HG02623 (cell line): ENCODE measurements at regions not wholly inside any gene's neighbourhood (a gene's known extent, or its start where the extent isn't known, plus 50 kb on each side); places are given as distances from the start of the nearest gene placed in this dataset.
"Not testable (repeated sequence)": the region's sequence is repeated elsewhere in the genome, so short reads cannot be mapped to it uniquely, and the experiment has no call there.

Source experiments
- ATAC-seq: cut with Tn5 transposase; IDR thresholded peaks from one replicate; pipeline ENCODE4 v1.9.1; 2021; ENCODE audit warnings: moderate library complexity; ENCODE audit not compliant: unreplicated experiment

DNA sequence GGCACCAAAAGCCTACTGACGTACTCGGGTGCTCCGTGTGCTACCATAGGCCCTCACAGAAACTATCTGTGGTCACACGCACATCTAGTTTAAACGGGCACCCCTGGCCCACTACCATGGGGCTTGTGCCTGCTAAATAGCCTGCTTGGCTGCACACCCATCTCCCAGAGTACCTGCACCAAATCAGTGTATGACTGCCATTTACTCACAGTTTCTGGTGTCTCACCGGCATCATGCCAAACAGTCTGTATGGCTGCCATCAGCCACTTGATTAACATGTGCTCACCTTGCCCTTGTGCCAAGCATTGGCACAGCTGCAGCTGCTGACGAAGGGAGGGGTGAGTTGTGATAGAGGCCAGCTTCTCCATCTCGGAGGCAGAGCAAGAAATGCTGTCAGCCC lies 232.7 kb downstream of the IGSF11 start:
- ATAC-seq: no peak

DNA sequence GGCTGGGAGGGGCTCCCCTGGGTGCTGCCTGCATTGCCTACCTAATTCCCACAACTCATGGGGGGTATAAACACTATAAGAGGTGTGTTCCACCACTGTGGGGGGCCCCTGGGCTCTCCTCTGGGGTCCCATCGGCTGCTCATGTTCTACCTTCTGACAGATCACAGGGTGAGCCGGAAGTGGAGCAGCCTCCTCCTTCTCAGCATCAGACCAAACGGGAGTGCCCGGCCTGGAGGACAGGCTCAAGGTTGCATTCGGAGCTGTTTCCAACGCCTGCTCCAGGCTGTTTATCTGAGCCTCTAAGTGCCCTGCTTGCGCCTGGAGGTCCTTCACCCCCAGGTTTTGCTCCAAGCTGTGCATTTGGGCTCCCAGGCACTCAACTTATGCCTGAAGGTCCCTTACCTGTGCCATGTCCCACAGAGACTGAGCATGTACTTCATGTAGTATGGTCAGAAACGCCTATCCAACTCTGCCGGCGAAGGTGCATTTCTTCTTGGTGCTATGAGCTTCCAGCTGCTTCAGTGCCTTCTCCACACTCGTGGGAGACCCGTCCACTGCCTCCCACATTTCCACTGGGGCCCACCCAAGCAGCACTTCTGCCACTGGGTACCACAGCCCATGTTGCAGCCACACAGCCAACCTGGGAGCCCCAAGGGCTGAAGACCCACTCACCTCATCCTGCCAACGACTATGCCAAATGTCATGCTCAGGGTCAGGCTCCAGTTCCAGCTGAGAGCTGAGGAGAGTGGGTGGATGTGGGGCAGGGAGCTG lies 232.1 kb downstream of the IGSF11 start:
- ATAC-seq: no peak

DNA sequence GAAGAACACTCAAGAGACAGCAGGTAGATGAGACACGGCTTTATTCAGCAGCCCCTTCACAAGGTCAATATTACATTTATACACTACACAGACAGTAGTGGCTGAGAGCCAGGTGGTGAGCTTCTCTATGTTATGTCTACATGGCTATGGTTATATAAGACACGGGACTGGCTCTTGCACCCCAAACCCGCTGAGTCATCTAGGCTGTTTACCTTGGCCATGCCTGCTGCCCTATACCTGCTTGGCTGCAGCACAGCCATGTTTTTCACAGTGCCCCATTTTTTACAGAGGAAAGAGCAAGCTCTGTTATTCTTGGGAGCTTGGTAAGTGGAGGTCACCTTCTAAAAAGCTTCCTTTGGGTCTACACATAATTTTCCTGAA lies 231.6 kb downstream of the IGSF11 start:
- no peak for ATAC-seq

DNA sequence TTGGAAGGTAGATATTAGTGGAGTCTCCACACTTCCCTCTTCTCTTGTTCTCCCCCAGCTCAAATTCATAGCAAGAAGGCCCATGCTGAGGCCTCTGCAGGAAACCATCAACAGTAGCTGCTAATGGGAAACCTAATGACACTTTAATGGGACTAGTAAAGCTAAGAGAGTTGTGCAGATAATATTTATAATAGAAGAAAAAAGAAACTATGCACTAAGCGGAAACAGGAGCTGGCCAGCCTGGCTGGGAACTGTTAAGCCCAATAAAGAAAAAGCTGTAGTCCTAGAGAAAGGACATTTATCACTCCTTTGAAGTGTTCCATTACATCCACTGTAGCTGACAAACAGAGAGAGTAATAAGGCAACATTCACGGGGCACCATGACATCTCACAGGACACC lies 229.6 kb downstream of the IGSF11 start:
- ATAC-seq: no peak

DNA sequence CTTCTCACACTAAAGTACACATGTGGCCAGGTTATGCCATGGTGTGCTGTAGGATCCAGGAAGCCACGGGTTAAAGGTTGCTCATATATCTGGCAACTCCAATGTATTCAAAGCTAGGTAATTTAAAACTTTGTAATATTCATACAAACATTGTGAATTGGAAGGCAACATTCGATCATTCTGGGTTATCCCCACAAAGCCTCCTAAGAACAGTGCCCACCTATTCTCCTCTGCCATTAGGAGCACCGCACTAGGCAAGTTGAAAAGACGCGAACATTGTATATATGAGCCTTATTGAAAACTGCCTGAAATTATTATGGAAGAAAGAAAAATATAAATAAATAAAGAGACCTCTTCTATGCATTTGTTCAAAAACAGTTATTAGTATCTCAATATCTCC lies 228.2 kb downstream of the IGSF11 start:
- no peak for ATAC-seq

DNA sequence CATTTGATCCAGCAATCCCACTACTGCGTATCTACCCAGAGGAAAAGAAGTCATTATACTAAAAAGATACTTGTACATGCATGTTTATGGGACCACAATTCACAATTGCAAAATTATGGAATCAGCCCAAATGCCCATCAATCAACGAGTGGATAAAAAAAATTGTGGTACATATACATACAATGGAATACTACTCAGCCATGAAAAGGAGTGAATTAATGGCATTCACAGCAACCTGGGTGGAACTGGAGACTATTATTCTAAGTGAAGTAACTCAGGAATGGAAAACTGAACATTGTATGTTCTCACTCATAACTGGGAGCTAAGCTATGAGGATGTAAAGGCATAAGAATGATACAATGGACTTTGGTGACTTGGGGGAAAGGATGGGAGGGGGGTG lies 227.3 kb downstream of the IGSF11 start:
- not testable (repeated sequence) for ATAC-seq

DNA sequence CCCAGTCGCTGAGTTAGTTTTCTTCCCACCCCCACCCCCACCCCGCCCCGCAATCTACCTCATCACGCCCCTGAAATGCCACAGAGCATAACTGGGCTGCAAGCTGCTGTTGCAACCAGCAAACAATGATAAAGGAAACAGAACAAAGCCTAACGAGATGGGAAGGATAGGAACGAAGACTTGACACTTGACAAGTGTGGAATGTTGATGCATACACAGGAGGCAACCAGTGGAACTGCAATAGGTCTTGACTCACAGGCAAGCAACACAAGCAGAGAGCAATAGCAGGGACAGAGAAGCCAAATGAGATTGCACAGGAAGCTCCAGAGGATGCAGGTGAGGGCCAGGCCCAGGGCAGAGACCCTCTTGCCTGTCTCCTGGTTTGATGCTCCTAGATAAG lies 225.9 kb downstream of the IGSF11 start:
- ATAC-seq: no peak

DNA sequence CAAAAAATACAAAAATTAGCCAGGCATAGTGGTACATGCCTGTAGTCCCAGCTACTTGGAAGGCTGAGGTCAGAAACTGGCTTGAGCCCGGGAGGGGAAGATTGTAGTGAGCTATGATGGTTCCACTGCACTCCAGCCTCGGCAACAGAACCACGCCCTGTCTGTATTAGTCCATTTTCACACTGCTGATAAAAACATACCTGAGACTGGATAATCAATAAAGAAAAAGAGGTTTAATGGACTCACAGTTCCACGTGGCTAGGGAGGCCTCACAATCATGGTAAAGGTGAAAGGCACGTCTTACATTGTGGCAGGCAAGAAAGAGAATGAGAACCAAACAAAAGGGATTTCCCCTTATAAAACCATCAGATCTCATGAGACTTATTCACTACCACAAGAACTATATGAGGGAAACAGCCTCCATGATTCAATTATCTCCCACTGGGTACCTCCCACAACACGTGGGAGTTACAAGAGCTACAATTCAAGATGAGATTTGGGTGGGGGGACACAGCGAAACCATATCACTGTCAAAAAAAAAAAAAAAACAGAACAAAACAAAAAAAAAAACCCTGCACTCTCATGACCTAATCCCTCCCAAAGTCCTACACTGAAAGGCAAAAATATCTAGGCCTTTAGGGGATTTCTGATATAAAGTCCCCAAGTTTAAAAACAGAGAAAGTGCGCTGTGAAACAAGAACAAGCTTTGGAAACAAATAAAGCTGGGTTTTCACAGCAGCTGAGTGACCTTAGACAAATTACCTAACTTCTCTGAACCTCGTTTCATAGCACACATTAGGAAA lies 224.7 kb downstream of the IGSF11 start:
- peak; percentile 42 for ATAC-seq

DNA sequence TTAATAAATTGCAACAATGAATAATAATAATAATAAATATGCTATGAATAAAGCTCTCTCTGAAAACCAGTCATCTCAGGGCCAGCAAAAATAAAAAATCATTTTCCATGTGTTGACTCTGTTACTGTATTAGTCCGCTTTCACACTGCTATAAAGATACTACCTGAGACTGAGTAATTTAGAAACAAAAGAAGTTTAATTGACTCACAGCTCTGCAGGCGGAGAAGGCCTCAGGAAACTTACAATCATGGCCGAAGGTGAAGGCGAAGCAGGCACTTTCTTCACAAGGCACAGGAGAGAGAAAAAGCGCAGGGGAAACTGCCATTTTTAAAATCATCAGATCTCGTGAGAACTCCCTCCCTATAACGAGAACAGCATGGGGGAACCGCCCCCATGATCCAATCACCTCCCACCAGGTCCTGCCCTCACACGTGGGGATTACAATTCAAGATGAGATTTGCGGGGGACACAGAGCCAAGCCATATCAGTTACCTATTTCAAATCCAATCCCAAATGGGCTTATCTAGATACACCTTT lies 224.1 kb downstream of the IGSF11 start:
- peak; percentile 28 for ATAC-seq

DNA sequence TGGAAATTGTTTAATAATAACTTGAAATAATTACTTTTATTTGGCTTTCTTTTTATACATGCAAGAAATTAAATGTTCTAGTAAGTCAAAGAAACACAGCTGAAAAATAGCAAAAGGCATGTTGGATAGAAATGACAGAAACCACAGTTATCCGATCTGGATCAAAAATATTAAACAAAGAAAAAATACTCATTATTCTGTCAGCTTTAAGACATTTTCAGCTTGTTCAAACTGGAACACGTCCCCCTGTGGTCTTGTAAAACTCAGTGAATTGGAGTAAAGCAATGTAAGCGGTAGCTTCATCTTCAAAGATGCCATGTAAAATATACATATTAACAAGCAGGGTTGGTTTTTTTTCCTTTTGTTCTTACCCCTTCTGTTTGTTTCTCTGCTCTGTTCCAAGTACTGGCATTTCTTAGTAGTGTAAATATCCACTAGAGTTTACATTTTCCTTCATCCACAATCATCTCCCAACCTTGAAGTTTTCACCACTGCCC lies 223.4 kb downstream of the IGSF11 start:
- ATAC-seq: no peak

DNA sequence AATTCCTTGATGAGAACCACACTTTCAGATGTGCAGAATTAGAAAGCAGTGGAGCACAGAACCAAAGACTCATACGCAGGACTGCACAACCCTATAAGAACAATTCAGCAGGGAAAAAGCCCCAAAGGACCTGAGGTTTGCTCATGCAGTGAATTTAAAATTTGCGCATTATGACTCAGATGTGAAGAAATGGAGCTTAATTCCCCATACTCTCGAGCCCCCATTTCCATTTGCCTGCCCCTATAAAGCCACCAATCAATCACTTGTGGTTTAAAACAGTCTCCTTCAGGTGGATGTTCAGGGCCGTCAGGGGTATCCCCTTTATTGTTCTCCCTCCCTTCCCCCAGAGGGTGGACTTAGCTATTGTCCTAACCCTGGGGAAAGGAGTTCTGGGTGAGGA lies 221.2 kb downstream of the IGSF11 start:
- no peak for ATAC-seq

DNA sequence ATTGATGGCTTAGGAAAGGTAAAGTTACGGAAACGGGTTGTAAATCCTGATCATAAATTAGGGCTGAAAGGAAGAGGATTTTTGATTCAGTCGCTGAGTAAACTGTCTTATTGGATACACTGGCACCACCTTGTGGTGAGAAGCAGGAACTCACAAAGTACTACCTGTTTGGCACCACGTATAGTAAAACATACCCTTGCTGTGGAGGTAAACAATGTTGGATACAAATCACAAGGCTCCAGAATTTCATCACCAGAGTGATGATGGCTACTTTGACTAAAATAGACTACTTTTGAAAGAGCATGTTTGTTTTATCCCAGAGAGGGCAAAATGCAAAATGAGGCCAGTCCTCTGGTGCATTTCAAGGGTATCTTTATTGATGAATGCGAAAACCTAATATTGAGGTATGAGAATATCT lies 216.9 kb downstream of the IGSF11 start:
- peak; percentile 68 for ATAC-seq

DNA sequence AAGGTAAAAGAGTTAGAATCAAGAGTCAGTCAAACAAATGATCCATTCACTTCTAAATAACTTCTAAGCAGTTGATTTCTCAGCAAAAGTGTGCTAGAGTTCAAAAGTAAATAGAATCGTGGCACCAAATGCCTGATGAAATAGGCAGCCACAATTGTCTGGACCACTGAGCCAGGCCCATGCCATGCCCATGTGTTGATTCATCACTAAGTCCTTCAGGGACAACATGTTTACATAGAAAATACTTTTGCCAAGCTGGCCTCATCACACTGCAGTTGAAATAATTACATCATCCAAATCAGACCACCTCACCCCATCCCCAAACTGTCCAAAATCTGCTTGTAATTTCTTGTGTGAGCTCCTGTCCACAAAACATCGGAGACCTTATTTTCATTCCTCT lies 216.3 kb downstream of the IGSF11 start:
- no peak for ATAC-seq

DNA sequence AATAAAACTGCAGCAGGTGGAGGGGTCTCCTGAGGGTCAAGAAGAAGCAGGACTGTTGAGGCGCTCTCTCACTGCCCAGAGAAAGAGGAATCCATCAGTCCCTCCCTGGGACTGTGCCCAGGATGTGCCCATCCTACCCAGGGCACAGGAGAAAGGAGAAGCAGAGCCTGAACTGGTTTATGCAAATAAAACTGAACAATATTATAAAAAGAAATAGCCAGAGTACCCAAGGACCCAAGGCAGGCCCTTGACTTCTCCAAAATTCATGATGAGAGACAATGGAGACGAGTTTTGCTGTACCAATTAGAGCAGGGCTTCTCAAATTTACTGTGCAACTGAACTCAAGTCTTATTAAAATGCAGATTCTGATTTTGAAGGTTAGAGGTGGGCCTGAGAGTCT lies 211.0 kb downstream of the IGSF11 start:
- ATAC-seq: no peak

DNA sequence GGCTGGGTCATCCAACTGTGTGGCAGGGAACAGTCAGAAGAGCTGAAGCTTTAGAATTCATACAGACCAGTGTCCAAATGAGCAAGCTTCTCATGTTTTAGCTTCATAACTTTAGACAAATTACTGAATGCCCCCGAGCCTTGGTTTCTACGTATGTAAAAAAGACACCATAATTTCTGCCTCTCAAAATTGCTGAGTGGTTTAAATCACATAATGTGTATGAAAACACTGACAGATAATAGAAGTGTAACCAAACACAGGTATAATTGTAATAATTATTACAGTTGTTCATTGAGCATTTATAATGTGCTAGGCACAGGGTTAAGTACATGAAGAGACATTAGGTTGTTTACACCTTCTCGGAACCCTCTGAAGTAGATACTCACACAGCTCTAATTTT lies 207.2 kb downstream of the IGSF11 start:
- no peak for ATAC-seq

DNA sequence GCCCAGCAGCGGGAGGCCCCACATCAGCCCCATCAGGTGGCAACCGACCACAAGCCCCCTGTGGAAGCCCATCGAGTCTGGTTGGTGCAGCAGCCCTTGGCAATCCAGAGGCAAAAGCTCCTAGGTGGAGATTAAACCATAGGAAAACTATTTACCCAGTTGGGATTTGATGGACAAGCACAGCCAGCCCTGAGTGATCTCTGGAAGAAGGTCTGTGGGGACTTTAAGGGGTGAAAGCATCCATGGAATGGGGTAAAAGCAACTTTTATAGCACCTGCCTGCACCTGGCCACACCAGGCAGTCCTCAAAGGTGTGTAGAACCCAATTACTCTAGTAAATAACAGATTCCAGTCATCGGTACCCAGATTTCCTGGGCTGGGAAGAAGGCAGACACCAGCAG lies 206.3 kb downstream of the IGSF11 start:
- no peak for ATAC-seq

DNA sequence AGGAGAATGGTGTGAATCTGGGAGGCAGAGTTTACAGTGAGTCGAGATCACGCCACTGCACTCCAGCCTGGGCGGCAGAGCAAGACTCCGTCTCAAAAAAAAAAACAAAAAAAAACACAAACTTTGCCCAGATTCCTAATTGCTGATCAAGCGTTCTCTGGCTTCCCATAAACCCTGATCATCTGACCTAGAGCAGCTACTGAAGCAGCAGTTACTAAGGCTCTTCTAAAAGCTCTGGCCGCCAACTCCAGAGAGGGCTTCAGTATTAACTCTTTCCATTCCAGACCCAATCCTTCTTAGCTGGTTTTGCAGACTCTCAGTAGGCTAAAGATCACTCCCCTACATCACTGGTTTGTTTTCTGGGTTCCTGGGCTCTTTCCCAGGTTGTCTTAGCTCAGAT lies 201.6 kb downstream of the IGSF11 start:
- no peak for ATAC-seq

DNA sequence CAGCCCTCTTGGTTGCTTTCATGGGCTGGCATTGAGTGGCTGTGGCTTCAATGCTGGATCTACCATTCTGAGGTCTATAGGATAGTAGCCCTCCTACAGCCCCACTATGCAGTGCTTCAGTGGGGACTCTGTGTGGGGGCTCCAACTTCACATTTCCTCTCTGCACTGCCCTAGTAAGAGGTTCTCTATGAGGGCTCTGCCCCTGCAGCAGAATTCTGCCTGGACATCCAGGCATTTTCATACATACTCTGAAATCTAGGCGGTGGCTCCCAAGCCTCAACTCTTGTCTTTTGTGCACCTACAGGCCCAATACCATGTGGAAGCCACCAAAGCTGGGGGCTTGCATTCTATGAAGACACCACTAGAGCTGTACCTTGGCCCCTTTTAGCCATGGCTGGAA lies 195.8 kb downstream of the IGSF11 start:
- ATAC-seq: no peak

DNA sequence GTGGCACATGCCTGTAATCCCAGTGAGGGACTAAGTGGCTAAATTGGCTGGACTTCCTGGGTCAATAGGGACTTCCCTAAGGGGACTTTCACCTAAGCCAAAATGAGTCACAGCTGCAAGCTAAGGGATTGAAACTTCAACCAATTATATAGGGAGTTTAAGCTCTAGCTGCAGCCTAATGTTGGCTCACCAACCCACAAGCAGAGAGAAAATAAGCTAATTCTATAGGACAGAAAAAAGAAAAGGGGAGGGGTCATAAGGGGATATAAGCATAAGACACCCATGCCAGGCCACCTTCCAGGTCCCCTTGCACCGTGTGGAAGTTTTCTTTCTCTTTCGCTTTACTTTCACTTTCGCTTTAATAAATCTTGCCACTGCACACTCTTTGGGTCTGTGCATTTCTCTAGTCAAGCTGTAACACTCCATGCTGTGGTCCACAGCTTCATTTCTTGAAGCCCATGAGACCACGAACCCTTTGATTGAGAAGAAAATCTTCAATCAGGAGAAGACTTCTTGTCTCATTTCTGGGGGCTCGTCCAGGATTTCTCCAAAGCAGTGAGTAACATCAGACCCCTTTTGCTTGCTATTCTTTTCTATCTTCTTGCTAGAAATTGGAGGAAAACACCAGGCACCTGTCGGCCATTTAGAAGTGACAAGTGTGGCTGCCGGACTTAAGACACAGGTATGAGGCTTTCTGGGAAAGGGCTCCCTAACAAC lies 192.3 kb downstream of the IGSF11 start:
- ATAC-seq: no peak

DNA sequence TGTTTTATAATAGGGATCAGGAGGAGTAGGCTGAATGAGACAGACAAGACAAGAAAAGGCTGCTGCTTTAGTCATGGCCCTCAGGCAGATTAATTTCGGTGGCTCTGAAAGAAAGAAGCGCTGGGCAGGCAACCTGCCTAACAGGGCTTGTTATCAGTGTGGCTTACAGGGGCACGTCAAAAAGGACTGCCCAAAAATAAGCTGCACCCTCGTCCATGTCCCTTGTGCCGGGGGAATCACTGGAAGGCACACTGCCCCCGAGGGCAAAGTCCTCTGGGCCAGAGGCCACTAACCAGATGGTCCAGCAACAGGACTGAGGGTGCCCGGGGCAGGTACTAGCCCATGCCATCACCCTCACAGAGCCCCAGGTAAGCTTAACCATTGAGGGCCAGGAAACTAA lies 188.5 kb downstream of the IGSF11 start:
- ATAC-seq: no peak
